HG03095 (cell line): ENCODE measurements at regions not wholly inside any gene's neighbourhood (a gene's known extent, or its start where the extent isn't known, plus 50 kb on each side); places are given as distances from the start of the nearest gene placed in this dataset.
A peak's percentile ranks its signal among the peaks of the same experiment; 100 is the strongest.

Source experiments
- ATAC-seq: cut with Tn5 transposase; IDR thresholded peaks from one replicate; pipeline ENCODE4 v1.9.1; 2021; ENCODE audit warnings: moderate library complexity; ENCODE audit not compliant: unreplicated experiment

- ATAC-seq = no peak
Observed at GRCh38 chr10:60728056-60728455, 50.2 kb upstream of the CDK1 start.

GRCh38 chr10:60726257-60726656 is 52.0 kb upstream of the CDK1 start:
- no peak for ATAC-seq

- ATAC-seq = no peak
Observed at GRCh38 chr10:60722623-60723022, 55.7 kb upstream of the CDK1 start.

- ATAC-seq = no peak
Observed at GRCh38 chr10:60719721-60720120, 58.6 kb upstream of the CDK1 start.

- ATAC-seq = no peak
Observed at GRCh38 chr10:60718886-60719285, 59.4 kb upstream of the CDK1 start.

- ATAC-seq = peak; percentile 90
Observed at GRCh38 chr10:60717852-60718251, 60.4 kb upstream of the CDK1 start.

- ATAC-seq = no peak
Observed at GRCh38 chr10:60714233-60714632, 64.0 kb upstream of the CDK1 start.

- ATAC-seq = no peak
Observed at GRCh38 chr10:60711496-60711895, 66.8 kb upstream of the CDK1 start.

- no peak for ATAC-seq
Observed at GRCh38 chr10:60710041-60710440, 68.2 kb upstream of the CDK1 start.

GRCh38 chr10:60708666-60709065 is 69.6 kb upstream of the CDK1 start:
- ATAC-seq = no peak

- ATAC-seq = no peak
Observed at GRCh38 chr10:60707841-60708240, 70.4 kb upstream of the CDK1 start.

GRCh38 chr10:60706146-60706545 is 72.1 kb upstream of the CDK1 start:
- ATAC-seq = no peak

GRCh38 chr10:60705376-60705775 is 72.9 kb upstream of the CDK1 start:
- ATAC-seq = no peak

GRCh38 chr10:60704471-60704870 is 73.8 kb upstream of the CDK1 start:
- ATAC-seq = no peak

- ATAC-seq = no peak
Observed at GRCh38 chr10:60703266-60704041, 74.8 kb upstream of the CDK1 start.

GRCh38 chr10:60687679-60688078 is 90.6 kb upstream of the CDK1 start:
- ATAC-seq = no peak

GRCh38 chr10:60684091-60684490 is 94.2 kb upstream of the CDK1 start:
- ATAC-seq = no peak

- no peak for ATAC-seq
Observed at GRCh38 chr10:60681103-60681502, 97.2 kb upstream of the CDK1 start.

- no peak for ATAC-seq
Observed at GRCh38 chr10:60679388-60679990, 98.8 kb upstream of the CDK1 start.

GRCh38 chr10:60678978-60679377 is 99.3 kb upstream of the CDK1 start:
- no peak for ATAC-seq

GRCh38 chr10:60677531-60678129 is 100.6 kb upstream of the CDK1 start:
- no peak for ATAC-seq

GRCh38 chr10:60675236-60675635 is 103.0 kb upstream of the CDK1 start:
- no peak for ATAC-seq
